NCI-H524 (cell line): ENCODE measurements at regions not wholly inside any gene's neighbourhood (a gene's known extent, or its start where the extent isn't known, plus 50 kb on each side); places are given as distances from the start of the nearest gene placed in this dataset.
"Not testable (repeated sequence)": the region's sequence is repeated elsewhere in the genome, so short reads cannot be mapped to it uniquely, and the experiment has no call there.

Experiments used
- DNase-seq, 2 experiments: peaks; one replicate each; lab custom pipeline; 2025; lab: John Stamatoyannopoulos, UW

DNA sequence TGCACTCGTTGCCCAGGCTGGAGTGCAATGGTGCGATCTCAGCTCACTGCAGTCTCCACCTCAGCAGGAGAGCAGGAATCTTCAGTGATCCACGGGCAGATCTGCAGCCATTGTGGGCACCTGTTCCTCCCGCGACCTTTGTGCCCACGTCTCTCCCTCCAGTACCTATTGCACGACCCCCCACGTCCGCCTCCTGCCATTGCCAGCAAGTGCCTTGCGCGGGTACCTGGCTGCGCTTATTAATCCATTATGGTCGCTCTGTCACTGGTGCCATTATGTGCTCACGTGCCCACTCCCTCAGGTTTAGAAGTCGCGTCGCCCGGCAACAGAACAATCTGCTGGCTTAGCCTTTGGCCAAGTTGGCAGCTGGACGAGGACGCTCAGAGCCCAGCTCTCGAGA lies 146.2 kb upstream of the C1QTNF3 start:
- not testable (repeated sequence) for DNase-seq

DNA sequence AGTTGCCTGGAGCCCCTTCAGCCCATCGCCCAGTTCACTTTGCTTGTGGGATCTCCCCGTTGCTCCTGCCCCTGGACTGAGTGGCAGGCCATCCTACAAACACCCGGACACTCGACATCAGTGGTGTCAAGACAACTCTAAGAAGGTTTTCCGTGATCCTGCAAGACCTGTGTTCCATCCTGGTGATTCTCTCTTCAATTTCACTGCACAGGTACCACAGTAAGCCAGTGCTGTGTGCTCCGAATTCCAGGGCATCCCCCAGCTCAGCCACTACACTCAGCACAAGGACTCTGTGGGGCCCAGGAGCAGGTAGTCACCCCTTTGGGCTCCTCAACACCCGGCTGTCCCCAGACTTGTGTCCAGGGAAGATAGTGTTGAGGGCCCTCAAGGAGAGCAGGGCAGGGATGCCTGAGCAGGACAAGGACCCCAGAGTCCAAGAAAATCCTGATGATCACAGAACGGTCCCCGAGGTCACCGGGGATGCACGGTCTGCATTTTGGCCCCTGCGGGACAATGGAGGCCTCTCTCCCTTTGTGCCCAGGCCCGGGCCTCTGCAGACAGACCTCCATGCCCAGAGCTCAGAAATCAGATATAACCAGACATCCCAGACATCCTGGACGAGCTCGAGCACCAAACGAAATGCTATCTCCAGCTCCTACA lies 146.9 kb upstream of the C1QTNF3 start:
- not testable (repeated sequence) for DNase-seq

DNA sequence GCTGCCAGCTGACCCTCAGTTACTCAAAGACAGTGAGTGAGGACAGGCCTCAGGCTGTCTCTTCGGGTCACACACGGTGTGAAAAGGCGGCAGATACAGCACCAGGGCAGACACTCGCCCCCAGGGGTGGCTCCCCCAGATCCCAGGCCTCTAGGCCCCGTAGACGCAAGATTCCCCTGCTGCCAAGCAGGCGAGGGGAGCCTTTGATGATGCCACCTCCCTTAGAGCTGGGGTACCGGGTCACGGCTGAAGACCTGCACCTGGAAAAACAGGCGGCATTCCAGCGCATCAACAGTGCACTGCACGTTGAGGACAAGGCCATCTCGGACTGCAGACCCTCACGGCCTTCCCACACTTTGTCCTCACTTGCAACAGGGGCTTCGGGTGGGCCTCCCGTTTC lies 147.5 kb upstream of the C1QTNF3 start:
- not testable (repeated sequence) for DNase-seq

DNA sequence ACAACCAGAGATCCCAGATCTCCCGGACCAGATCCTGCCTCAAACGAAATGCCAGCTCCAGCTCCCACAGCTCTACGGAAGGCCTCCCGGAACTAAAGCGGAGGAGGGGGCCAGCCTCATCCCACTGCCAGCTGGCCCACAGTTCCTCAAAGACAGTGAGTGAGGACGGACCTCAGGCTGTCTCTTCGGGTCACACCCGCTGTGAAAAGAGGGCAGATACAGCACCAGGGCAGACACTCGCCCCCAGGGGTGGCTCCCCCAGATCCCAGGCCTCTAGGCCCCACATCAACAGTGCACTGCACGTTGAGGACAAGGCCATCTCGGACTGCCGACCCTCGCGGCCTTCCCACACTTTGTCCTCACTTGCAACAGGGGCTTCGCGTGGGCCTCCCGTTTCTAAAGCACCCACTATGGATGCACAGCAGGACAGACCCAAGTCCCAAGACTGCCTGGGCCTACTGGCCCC lies 148.3 kb upstream of the C1QTNF3 start:
- not testable (repeated sequence) for DNase-seq

DNA sequence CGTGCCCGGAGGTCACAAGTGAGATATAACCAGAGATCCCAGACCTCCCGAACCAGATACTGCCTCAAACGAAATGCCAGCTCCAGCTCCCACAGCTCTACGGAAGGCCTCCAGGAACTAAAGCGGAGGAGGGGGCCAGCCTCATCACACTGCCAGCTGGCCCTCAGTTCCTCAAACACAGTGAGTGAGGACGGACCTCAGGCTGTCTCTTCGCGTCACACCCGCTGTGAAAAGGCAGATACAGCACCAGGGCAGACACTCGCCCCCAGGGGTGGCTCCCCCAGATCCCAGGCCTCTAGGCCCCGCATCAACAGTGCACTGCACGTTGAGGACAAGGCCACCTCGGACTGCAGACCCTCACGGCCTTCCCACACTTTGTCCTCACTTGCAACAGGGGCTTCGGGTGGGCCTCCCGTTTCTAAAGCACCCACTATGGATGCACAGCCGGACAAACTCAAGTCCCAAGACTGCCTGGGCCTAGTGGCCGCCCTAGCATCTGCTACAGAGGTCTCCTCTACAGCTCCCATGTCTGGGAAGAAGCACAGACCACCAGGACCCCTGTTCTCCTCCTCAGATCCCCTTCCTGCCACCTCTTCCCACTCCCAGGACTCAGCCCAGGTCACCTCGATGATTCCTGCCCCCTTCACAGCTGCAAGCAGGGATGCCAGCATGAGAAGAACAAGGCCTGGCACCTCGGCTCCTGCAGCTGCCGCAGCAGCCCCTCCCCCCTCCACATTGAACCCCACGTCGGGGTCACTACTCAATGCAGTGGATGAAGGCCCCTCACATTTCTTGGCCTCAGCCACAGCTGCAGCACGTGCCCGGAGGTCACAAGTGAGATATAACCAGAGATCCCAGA lies 149.3 kb upstream of the C1QTNF3 start:
- DNase-seq: not testable (repeated sequence)

DNA sequence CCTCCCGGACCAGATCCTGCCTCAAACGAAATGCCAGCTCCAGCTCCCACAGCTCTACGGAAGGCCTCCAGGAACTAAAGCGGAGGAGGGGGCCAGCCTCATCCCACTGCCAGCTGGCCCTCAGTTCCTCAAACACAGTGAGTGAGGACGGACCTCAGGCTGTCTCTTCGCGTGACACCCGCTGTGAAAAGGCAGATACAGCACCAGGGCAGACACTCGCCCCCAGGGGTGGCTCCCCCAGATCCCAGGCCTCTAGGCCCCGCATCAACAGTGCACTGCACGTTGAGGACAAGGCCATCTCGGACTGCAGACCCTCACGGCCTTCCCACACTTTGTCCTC lies 149.9 kb upstream of the C1QTNF3 start:
- DNase-seq: not testable (repeated sequence)

DNA sequence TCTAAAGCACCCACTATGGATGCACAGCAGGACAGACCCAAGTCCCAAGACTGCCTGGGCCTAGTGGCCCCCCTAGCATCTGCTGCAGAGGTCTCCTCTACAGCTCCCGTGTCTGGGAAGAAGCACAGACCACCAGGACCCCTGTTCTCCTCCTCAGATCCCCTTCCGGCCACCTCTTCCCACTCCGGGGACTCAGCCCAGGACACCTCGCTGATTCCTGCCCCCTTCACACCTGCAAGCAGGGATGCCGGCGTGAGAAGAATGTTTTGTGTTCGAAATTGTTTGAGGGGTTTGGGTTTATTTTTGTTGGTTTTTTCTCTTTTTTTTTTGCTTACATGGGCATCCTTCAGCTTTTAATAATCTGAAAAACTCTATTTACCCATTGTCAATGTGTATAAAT lies 150.3 kb upstream of the C1QTNF3 start:
- not testable (repeated sequence) for DNase-seq

DNA sequence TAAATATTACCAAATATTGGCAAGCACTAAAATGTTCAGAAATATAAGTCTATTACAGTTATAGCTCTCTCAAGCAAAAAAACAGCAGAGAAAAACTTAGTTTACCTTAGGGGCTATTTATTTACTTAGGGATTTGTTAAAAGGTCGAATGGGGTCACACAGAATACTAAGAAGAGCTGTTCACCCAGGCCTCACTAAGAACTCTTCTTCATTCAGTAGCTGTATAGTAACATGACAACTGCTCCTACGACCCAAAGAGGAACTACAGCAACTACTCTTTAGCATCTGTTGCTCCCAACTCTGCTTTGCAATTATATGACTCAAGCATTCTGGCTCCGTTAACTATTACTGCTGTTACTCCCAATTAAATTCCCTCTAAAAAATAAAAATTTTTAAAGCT lies 150.8 kb upstream of the C1QTNF3 start:
- DNase-seq: not testable (repeated sequence)

DNA sequence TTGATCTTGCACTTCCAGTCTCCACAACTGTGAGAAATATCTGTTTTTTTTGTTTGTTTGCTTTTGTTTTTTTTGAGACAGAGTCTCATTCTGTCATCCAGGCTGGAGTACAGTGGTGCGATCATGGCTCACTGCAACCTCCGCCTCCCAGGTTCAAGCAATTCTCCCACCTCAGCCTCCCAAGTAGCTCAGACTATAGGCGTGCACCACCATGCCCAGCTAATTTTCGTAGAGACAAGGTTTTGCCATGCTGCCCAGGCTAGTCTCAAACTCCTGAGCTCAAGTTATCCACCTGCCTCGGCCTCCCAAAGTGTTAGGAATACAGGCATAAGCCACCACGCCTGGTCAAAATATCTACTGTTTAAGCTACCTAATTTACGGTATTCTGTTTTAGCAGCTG lies 153.1 kb upstream of the C1QTNF3 start:
- DNase-seq: not testable (repeated sequence)

DNA sequence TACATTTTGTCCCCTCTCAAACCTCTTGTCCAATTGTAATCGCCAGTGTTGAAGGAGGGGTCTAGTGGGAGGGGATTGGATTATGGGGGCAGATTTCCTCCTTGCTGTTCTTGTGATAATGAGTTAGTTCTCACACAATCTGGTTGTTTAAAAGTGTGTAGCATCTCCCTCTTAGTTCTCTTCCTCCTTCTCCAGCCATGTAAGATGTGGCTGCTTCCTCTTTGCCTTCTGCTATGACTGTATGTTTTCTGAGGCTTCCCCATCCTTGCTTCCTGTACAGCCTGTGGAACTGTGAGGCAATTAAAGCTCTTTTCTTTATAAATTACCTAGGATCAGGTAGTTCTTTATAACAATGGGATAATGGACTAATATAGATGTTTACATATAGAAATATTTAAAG lies 162.3 kb upstream of the C1QTNF3 start:
- not testable (repeated sequence) for DNase-seq

DNA sequence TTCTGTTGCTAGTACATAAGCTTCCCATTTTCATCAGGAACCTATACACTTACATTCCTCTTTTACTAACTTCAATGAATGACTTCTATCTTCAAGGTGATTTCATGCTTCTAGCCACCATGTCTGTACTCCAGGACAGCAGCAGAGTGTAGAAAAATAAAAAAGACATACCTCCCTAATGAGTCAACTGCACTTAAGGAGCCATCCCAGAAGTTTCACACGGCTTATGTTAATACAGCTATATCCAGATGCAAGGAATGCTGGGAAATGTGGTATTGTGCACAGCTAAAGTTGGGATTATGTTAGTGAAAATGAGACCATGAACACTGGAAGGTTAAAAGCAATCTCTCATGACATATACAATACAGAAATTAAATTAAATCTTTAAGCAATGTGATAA lies 174.4 kb upstream of the C1QTNF3 start:
- DNase-seq: not testable (repeated sequence)

DNA sequence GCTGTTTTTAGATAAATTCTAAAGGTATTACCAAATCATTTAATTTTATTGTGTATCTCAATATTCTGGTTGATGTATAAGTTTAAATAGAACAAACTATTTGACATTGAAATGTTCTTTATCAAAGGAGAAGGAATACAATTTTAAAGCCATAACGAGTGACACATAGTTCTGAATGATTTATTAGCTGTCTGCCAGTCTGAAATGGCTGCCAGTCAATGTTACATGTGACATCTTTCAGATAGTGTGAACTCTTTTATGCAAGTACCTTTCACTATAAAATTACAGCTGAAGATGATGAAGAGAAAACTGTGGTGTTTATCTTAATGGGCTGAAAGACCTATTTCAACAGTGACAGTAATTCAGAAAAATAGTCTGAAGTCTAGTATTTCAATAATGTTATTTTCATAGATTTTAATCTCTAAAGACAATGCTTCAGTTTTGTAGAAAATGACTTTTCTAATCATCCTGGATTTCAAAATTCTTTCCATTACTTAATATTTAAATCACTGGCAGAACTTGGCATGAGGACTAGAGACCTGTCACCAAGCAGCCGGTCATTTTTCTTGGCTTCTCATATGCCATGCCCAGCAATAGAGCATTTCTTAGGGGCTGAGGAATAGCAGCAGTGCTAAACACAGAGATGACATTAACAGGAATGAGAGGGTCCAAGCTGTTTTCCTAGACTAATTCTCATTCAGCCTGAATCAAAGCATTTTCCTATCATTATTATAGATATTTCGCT lies 178.5 kb upstream of the C1QTNF3 start:
- not testable (repeated sequence) for DNase-seq

DNA sequence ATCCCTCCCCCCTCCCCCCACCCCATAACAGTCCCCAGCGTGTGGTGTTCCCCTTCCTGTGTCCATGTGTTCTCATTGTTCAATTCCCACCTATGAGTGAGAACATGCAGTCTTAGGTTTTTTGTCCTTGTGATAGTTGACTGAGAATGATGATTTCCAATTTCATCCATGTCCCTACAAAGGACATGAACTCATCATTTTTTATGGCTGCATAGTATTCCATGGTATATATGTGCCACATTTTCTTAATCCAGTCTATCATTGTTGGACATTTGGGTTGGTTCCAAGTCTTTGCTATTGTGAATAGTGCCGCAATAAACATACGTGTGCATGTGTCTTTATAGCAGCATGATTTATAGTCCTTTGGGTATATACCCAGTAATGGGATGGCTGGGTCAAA lies 180.1 kb upstream of the C1QTNF3 start:
- DNase-seq: not testable (repeated sequence)

DNA sequence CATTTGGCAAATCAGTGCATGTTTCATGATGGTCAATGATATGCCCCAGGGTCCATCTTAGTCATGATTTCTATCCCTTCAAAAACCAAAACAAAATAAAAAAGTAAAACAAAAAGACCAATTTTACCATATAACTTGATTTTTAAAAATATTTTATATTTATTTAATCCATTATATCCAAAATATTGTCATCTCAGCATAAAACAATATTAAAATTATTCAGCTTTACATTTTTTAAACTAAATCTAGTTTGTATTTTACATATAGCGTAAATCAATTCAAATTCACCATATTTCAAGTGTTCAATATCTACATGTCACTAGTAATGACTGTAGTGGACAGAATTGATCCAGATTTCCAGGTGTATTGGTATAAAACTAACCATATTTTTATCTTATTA lies 187.4 kb upstream of the C1QTNF3 start:
- DNase-seq: not testable (repeated sequence)

DNA sequence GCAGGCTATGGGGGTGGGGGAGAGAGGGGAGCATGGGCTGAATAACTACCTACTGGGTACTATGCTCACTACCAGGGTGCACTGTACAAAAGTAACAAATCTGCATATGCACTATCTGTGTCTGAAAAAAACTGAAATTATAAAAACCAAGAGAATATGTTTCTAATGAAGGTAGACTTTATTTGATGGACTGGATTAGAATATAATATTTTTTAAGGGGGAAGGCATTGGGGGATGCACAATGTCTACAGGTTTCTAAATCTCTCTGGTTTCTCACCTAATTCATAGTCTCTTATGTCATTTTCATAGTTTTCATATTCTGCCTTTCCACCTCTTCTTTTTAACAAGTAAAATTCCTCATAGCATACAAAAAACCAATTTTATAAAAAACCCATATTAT lies 200.8 kb upstream of the C1QTNF3 start:
- not testable (repeated sequence) for DNase-seq

DNA sequence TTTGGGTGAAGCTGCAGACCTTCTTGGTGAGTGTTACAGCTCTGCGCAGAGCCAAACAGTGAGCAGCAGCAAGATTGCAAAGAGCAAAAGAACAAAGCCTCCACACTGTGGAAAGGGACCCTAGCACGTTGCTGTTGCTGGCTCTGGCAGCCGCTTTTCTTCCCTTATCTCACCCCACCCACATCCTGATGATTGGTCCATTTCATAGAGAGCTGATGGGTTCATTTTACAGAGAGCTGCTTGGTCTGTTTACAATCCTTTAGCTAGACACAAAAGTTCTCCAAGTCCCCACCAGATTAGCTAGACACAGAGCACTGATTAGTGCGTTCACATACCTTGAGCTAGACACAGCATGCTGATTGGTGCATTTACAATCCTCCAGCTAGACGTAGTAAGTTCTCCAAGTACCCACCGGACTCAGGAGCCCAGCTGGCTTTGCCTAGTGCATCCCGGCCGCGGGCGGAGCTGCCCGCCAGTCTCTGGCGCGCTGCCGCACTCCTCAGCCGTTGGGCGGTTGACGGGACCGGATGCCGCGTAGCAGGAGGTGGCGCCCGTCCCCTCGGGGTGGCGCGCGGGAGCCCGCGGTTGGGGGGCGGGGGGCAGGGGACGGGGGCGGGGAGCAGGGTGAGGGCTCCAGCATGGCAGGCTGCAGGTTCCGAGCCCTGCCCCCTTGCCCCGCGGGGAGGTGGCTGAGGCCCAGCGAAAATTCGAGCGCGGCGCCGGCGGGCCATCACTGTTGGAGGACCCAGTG lies 201.4 kb upstream of the C1QTNF3 start:
- DNase-seq: not testable (repeated sequence)

DNA sequence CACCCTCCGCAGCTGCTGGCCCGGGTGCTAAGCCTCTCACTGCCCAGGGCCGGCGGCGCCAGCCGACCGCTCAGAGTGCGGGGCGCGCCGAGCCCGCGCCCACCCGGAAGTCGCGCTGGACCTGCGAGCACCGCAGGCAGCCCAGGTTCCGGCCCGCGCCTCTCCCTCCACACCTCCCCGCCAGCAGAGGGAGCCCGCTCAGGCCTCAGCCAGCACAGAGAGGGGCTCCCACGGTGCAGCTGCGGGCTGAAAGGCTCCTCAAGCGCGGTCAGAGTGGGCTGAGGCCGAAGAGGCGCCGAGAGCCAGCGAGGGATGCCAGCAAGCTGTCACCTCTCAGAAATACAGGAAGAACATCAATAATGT lies 202.0 kb upstream of the C1QTNF3 start:
- DNase-seq: not testable (repeated sequence)

DNA sequence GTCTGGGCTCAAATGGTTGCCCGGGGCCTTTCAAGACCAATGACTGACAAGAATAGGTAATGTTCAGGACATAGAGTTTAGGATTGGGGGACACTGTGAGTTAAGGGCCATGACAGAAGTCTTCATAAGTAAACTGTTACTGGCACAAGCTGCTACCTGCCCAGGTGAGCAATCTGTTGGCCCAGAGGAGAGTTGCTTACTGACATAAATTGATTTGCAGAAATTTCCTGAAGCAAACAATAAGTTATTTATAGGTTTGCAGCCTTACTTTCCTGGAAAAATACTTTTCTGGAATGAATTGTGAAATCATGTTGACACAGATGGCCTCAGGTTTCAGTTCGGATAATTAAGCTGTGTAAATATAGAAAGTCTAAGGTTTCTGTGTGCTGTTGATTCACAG lies 202.8 kb upstream of the C1QTNF3 start:
- DNase-seq: peak in 1 of 2 experiments; percentile 32

DNA sequence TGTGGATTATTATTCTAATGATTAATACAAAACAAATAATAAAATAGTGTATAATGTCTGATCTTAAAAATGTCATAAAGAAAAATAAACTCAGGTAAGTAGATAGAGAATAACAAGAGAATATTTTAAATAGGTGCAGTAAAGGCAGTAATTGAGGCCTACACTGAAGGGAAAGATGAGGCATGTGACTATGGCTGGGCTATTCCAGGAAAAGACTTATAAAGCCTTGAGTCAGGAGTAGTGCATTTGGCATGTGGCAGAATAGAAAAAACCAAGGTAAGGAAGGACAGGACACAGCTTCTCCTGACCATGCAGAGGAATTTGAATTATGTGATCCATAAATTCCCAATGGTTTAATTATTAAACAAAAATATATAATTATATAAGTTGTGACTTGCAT lies 215.6 kb upstream of the C1QTNF3 start:
- DNase-seq: not testable (repeated sequence)

DNA sequence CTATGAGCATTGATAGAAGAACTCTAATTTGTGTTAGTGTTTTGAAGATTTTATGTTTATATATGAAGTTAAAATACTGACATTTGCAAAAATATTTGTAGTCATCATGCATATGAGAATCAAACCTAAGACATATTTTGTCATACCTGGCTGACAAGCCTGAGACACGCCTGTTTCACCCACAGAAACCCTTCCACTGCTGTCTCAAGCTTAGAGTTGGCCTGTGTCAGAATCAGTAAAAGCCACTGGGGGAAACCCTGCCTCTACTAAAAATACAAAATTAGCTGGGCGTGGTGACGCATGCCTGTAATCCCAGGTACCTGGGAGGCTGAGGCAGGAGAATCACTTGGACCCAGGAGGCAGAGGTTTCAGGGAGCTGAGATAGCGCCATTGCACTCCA lies 218.0 kb upstream of the C1QTNF3 start:
- DNase-seq: not testable (repeated sequence)

DNA sequence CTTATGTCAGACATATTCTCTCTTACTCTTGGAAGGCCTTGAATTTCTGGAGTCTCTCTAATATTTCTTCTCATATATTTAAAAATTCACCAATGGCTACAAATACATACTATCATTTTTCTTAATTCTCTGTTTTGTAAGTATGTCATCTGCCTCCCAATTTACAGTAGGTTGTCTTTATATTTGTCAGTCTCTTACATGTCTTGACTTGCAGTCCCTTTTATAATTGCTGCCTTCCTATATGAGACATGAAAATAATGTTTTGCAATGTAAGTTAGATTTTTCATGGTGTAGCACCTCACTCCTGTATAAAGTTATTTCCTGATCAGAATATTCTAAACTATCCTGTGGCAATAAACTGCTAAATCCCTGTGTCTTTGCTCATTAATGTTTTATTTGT lies 223.1 kb upstream of the C1QTNF3 start:
- DNase-seq: not testable (repeated sequence)

DNA sequence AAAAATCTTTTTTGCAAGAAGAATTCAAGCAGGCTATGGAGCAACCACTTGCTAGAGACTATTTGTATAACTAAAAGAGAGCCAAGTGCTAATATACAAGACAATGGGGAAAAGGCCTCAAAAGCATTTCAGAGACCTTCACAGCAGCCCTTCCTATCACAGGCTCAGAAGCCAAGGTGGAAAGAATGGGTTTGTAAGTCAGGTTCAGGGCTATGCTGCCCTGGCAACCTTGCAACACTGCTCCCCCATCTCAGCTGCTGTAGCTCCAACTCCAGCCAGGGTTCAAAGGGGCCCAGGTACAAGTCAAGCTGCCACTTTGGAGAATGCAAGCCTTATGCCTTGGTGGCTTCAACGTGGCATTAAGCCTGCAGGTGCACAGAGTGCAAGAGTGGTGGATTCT lies 253.7 kb upstream of the C1QTNF3 start:
- not testable (repeated sequence) for DNase-seq
